ENCODE measurements at regions not wholly inside any gene's neighbourhood (a gene's known extent, or its start where the extent isn't known, plus 50 kb on each side); places are given as distances from the start of the nearest gene placed in this dataset.
A peak's percentile ranks its signal among the peaks of the same experiment; 100 is the strongest.
"Not testable (repeated sequence)": the region's sequence is repeated elsewhere in the genome, so short reads cannot be mapped to it uniquely, and the experiment has no call there.

DNA sequence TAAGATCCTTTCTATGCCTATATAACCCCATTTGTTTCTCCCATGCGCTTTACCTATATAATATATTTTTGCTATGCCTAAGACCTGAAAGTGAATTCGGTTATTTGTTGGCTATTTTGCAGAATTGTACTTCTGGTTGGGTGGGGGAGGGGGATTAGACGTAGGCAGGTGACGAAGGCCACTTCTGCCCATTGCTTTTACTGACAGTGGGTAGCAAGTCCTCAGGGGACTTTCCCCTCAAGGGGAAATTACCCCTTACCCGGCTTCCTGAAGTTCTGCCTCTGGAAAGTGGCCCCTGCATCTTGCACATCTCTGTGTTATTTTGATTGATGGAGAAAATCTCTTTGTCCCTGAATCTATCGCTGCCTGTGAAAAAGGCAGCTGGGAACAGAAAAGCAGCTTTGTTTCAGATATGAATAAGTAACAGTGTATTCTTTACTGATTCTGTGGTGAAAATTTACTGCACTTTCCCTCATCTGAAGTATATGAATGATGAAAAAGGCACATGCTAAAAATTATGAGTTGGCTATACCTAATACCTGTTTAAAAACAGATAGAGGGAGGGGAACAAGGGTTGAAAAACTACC is 133.9 kb downstream of the UTRN start:
- Histone ChIP-seq H3K9me3 (ENCODE audit: low read length) (no peaks in the 10 kb centered on the region), H3K4me1 (ENCODE audit: insufficient read depth, low read length) (peaks cover 17% of the 10 kb centered on the region), H3K36me3 (ENCODE audit: insufficient read depth, low read length) (peaks cover 13% of the 10 kb centered on the region), H3K27ac (ENCODE audit: low read depth, low read length) (no peak overlapping the region), H3K27me3 (ENCODE audit: insufficient read depth, low read length, poor library complexity, severe bottlenecking) (no peaks in the 10 kb centered on the region), H3K4me3 (ENCODE audit: low read length) (no peak overlapping the region)
- DNase-seq = no peak
- Mint-ChIP-seq H3K27ac (peak overlapping the region in 7 of 8 donors; percentile 15 to 89 (median 29)), H3K4me3 (peak overlapping the region in 2 of 7 donors; percentile 4 to 9), H3K4me1 (peaks cover 49 to 80% (median 71%) of the 10 kb centered on the region in 3 donors), H3K36me3 (peaks cover 0 to 29% (median 13%) of the 10 kb centered on the region in 3 donors), H3K27me3 (no peaks in the 10 kb centered on the region), H3K9me3 (no peaks in the 10 kb centered on the region)
- ChIA-PET CTCF (no interaction called here), POLR2A (interaction anchor here (0.6 kb wide), 1 partner anchor 71 kb away, joined by 3 read pairs; no protein-coding TSS in a partner anchor)

DNA sequence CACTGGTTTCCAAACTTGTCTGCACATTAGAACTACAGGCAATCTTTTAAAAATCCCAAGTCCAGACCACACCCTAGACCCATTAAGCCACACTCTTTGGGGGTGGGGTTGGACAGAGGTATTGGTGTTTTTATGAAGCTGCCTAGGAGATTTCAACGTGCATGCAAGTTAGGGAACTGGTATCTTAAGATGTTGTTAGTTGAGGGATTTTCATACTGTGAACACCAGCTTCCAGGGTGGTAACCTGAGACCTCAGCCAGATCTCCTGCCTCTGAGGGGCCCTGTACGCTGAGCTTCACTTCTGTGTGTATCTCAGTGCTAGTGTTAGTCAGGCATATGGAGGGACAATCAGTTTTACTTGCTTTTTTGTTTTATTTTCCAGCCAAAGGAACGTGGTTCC is 138.0 kb downstream of the UTRN start:
- Mint-ChIP-seq H3K27me3 (no peaks in the 10 kb centered on the region), H3K4me3 (no peak overlapping the region), H3K27ac (peak overlapping the region in 1 of 8 donors; percentile 47), H3K36me3 (peaks cover 0 to 64% (median 28%) of the 10 kb centered on the region in 3 donors), H3K4me1 (peaks cover 39 to 67% (median 64%) of the 10 kb centered on the region in 3 donors), H3K9me3 (no peaks in the 10 kb centered on the region)
- Histone ChIP-seq H3K27me3 (ENCODE audit: insufficient read depth, low read length, poor library complexity, severe bottlenecking) (no peaks in the 10 kb centered on the region), H3K4me3 (ENCODE audit: low read length) (no peak overlapping the region), H3K9me3 (ENCODE audit: low read length) (no peaks in the 10 kb centered on the region), H3K4me1 (ENCODE audit: insufficient read depth, low read length) (peaks cover 12% of the 10 kb centered on the region), H3K36me3 (ENCODE audit: insufficient read depth, low read length) (peaks cover 24% of the 10 kb centered on the region), H3K27ac (ENCODE audit: low read depth, low read length) (no peak overlapping the region)
- ChIA-PET POLR2A (no interaction called here), CTCF (interaction anchor here (0.6 kb wide), 1 partner anchor 142 kb away, joined by 3 read pairs; no protein-coding TSS in a partner anchor)
- no peak for DNase-seq

DNA sequence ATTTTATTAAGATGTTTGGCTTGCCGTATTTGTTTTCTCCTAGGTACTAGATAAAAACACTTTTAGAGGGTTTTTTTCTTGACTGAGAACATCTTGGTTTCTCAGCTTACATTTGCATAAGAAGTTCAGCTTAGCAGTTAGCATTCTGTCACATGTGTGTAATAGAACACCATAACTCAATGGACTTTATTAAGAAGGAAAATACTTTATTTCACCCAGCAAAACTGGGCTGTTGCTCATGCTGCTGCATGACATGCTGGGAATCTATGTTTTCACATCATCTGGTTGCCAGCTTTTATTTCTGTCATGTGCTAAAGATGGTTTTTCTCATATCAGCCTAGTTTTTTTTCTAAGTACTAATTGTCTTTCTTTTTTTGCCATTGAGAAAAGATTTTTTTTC is 144.6 kb downstream of the UTRN start:
- Mint-ChIP-seq H3K4me1 (peaks cover 29 to 47% (median 32%) of the 10 kb centered on the region in 3 donors), H3K9me3 (no peaks in the 10 kb centered on the region), H3K36me3 (peaks cover 5 to 71% (median 27%) of the 10 kb centered on the region in 3 donors), H3K27me3 (no peaks in the 10 kb centered on the region), H3K4me3 (no peak overlapping the region), H3K27ac (peak overlapping the region in 1 of 8 donors; percentile 18)
- Histone ChIP-seq H3K9me3 (ENCODE audit: low read length) (no peaks in the 10 kb centered on the region), H3K36me3 (ENCODE audit: insufficient read depth, low read length) (peaks cover 28% of the 10 kb centered on the region), H3K4me3 (ENCODE audit: low read length) (no peak overlapping the region), H3K27ac (ENCODE audit: low read depth, low read length) (no peak overlapping the region), H3K27me3 (ENCODE audit: insufficient read depth, low read length, poor library complexity, severe bottlenecking) (no peaks in the 10 kb centered on the region), H3K4me1 (ENCODE audit: insufficient read depth, low read length) (no peaks in the 10 kb centered on the region)
- no peak for DNase-seq
- ChIA-PET CTCF (interaction anchor here (0.5 to 1.4 kb wide), 3 partner anchors 9 to 119 kb away, joined by 3 read pairs; no protein-coding TSS in a partner anchor), POLR2A (interaction anchor here (1.1 kb wide), 1 partner anchor 213 kb away, joined by 3 read pairs; no protein-coding TSS in a partner anchor)

DNA sequence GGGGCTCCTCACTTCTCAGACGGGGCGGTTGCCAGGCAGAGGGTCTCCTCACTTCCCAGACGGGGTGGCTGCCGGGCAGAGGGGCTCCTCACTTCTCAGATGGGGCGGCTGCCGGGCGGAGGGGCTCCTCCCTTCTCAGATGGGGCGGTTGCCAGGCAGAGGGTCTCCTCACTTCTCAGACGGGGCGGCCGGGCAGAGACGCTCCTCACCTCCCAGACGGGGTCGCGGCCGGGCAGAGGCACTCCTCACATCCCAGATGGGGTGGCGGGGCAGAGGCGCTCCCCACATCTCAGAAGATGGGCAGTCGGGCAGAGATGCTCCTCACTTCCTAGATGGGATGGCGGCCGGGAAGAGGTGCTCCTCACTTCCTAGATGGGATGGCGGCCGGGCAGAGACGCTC is 148.3 kb downstream of the UTRN start:
- H3K27ac ChIP-seq (ENCODE audit: low read depth, low read length); H3K4me3 ChIP-seq (ENCODE audit: low read length); H3K4me3 Mint-ChIP-seq; POLR2A ChIA-PET; H3K27me3 Mint-ChIP-seq; DNase-seq; H3K4me1 ChIP-seq (ENCODE audit: insufficient read depth, low read length); CTCF ChIA-PET; H3K27me3 ChIP-seq (ENCODE audit: insufficient read depth, low read length, poor library complexity, severe bottlenecking); H3K9me3 ChIP-seq (ENCODE audit: low read length); H3K9me3 Mint-ChIP-seq; H3K27ac Mint-ChIP-seq: not testable (repeated sequence)
- Mint-ChIP-seq H3K4me1 (peaks cover 11 to 21% (median 12%) of the 10 kb centered on the region in 3 donors), H3K36me3 (peaks cover 10 to 74% (median 36%) of the 10 kb centered on the region in 3 donors)
- H3K36me3 ChIP-seq (ENCODE audit: insufficient read depth, low read length) = peaks cover 37% of the 10 kb centered on the region

DNA sequence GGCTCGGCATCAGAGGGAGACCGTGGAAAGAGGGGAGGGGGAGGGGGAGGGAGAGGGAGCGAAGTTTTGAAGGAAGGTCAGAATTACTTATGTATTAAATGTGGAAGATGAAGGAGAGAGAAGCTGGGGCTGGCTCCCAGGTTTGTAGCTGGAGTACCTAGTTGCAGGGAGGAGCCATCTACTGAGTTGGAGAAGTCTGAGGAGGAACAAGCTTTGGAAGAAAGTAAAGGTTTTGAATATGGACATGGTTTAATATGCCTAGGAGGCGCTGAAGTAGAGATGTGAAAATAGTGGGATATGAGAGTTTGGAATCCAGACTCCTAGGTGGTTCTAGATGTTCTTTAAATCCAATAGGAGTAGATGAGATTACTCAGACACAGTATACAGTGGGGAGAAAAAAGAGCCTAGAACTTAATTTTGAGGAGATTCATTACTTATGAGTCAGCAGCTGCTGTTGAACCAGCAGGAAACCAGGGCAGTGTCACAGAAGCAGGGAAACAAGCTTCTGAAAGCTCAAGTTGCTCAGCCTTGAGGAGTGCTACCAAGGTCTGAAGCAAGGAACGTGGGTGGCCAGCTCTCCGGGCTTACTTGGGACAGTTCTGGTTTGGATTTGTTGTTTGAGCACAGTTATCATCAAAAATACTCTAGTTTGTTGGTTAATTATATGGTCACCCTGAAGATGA is 149.3 kb downstream of the UTRN start:
- H3K27ac Mint-ChIP-seq = peak overlapping the region in 7 of 8 donors; percentile 25 to 83 (median 64)
- Histone ChIP-seq H3K4me1 (ENCODE audit: insufficient read depth, low read length) (no peaks in the 10 kb centered on the region), H3K27me3 (ENCODE audit: insufficient read depth, low read length, poor library complexity, severe bottlenecking) (no peaks in the 10 kb centered on the region), H3K27ac (ENCODE audit: low read depth, low read length) (no peak overlapping the region), H3K36me3 (ENCODE audit: insufficient read depth, low read length) (peaks cover 45% of the 10 kb centered on the region), H3K4me3 (ENCODE audit: low read length) (no peak overlapping the region), H3K9me3 (ENCODE audit: low read length) (no peaks in the 10 kb centered on the region)
- no peak for DNase-seq
- H3K9me3 Mint-ChIP-seq = no peaks in the 10 kb centered on the region
- peaks cover 17 to 73% (median 40%) of the 10 kb centered on the region in 3 donors for H3K36me3 Mint-ChIP-seq
- H3K4me1 Mint-ChIP-seq = peaks cover 8 to 21% (median 8%) of the 10 kb centered on the region in 3 donors
- no peaks in the 10 kb centered on the region for H3K27me3 Mint-ChIP-seq
- no peak overlapping the region for H3K4me3 Mint-ChIP-seq
- ChIA-PET POLR2A (interaction anchor here (0.6 kb wide), 1 partner anchor 21 kb away, joined by 3 read pairs; no protein-coding TSS in a partner anchor), CTCF (no interaction called here)

- H3K27me3 ChIP-seq (ENCODE audit: insufficient read depth, low read length, poor library complexity, severe bottlenecking) = no peaks in the 10 kb centered on the region
- H3K4me1 ChIP-seq (ENCODE audit: insufficient read depth, low read length) = no peaks in the 10 kb centered on the region
- Mint-ChIP-seq H3K9me3 (peaks cover 0 to 3% (median 0%) of the 10 kb centered on the region in 5 donors), H3K36me3 (peaks cover 30 to 75% (median 53%) of the 10 kb centered on the region in 3 donors), H3K27ac (peak overlapping the region in 6 of 8 donors; percentile 35 to 76 (median 56)), H3K27me3 (no peaks in the 10 kb centered on the region), H3K4me1 (peaks cover 4 to 19% (median 10%) of the 10 kb centered on the region in 3 donors), H3K4me3 (no peak overlapping the region)
- ChIA-PET POLR2A (no interaction called here), CTCF (no interaction called here)
- no peak overlapping the region for H3K4me3 ChIP-seq (ENCODE audit: low read length)
- peaks cover 49% of the 10 kb centered on the region for H3K36me3 ChIP-seq (ENCODE audit: insufficient read depth, low read length)
- H3K9me3 ChIP-seq (ENCODE audit: low read length) = no peaks in the 10 kb centered on the region
- no peak overlapping the region for H3K27ac ChIP-seq (ENCODE audit: low read depth, low read length)
- no peak for DNase-seq
Measured at GRCh38 chr6:144435602-144436426, 150.7 kb downstream of the UTRN start.

- Mint-ChIP-seq H3K27ac (peak overlapping the region in 1 of 8 donors; percentile 65), H3K27me3 (no peaks in the 10 kb centered on the region), H3K4me1 (peaks cover 4 to 11% (median 9%) of the 10 kb centered on the region in 3 donors), H3K9me3 (peaks cover 0 to 5% (median 0%) of the 10 kb centered on the region in 5 donors), H3K4me3 (no peak overlapping the region), H3K36me3 (peaks cover 41 to 76% (median 58%) of the 10 kb centered on the region in 3 donors)
- Histone ChIP-seq H3K27ac (ENCODE audit: low read depth, low read length) (no peak overlapping the region), H3K4me3 (ENCODE audit: low read length) (no peak overlapping the region), H3K27me3 (ENCODE audit: insufficient read depth, low read length, poor library complexity, severe bottlenecking) (no peaks in the 10 kb centered on the region), H3K36me3 (ENCODE audit: insufficient read depth, low read length) (peaks cover 47% of the 10 kb centered on the region), H3K9me3 (ENCODE audit: low read length) (no peaks in the 10 kb centered on the region), H3K4me1 (ENCODE audit: insufficient read depth, low read length) (no peaks in the 10 kb centered on the region)
- ChIA-PET POLR2A (no interaction called here), CTCF (no interaction called here)
- no peak for DNase-seq
Measured at GRCh38 chr6:144437105-144437504, 152.0 kb downstream of the UTRN start.

All from CD8-positive, alpha-beta memory T cell (primary cell).